H9 (cell line): ENCODE measurements at regions not wholly inside any gene's neighbourhood (a gene's known extent, or its start where the extent isn't known, plus 50 kb on each side); places are given as distances from the start of the nearest gene placed in this dataset.

Experiments used
- DNase-seq: peaks from one replicate; pipeline ENCODE4 v3.0.0-alpha.2; 2017
- H2AFZ ChIP-seq: one replicate; pipeline ENCODE4 v1.6.1; 2013; ENCODE audit warnings: mild to moderate bottlenecking, low read length, control low read depth, moderate library complexity
- H2AK5ac ChIP-seq: 2 replicates; pipeline ENCODE4 v1.6.1; 2013; ENCODE audit warnings: low read length, control low read depth, mixed read lengths; ENCODE audit not compliant: insufficient read length
- H2BK120ac ChIP-seq: one replicate; pipeline ENCODE4 v1.6.1; 2013; ENCODE audit warnings: low read depth, mild to moderate bottlenecking, low read length, control low read depth, inconsistent platforms; ENCODE audit not compliant: poor library complexity, severe bottlenecking
- H2BK12ac ChIP-seq: 2 replicates; pipeline ENCODE4 v1.6.1; 2013; ENCODE audit warnings: low read length, control low read depth, mixed read lengths, low read depth; ENCODE audit not compliant: insufficient read length
- H2BK15ac ChIP-seq: 2 replicates; pipeline ENCODE4 v1.6.1; 2013; ENCODE audit warnings: low read depth, low read length, control low read depth
- H2BK20ac ChIP-seq: one replicate; pipeline ENCODE4 v1.6.1; 2013; ENCODE audit warnings: low read depth, mild to moderate bottlenecking, low read length, control low read depth, inconsistent platforms; ENCODE audit not compliant: poor library complexity, severe bottlenecking
- H2BK5ac ChIP-seq: 2 replicates; pipeline ENCODE4 v1.6.1; 2013; ENCODE audit warnings: low read length, control low read depth, mixed read lengths; ENCODE audit not compliant: insufficient read length
- H3K14ac ChIP-seq: 2 replicates; pipeline ENCODE4 v1.6.1; 2013; ENCODE audit warnings: low read length, control low read depth; ENCODE audit not compliant: insufficient read depth
- H3K18ac ChIP-seq: 2 replicates; pipeline ENCODE4 v1.6.1; 2013; ENCODE audit warnings: low read depth, mild to moderate bottlenecking, mixed read lengths, low read length, control low read depth; ENCODE audit not compliant: insufficient read length
- H3K23ac ChIP-seq: 2 replicates; pipeline ENCODE4 v1.6.1; 2013; ENCODE audit warnings: low read length, control low read depth, mixed read lengths, low read depth; ENCODE audit not compliant: insufficient read length
- H3K23me2 ChIP-seq: 2 replicates; pipeline ENCODE4 v1.6.1; 2013; ENCODE audit warnings: low read depth, mild to moderate bottlenecking, mixed read lengths, low read length, control low read depth; ENCODE audit not compliant: insufficient read length, poor library complexity, severe bottlenecking
- H3K27ac ChIP-seq: 2 replicates; pipeline ENCODE4 v1.5.1; 2013; ENCODE audit warnings: low read length, control low read depth, mixed read lengths, low read depth; ENCODE audit not compliant: insufficient read length
- H3K27me3 ChIP-seq: 2 replicates; pipeline ENCODE4 v1.6.1; 2013; ENCODE audit warnings: low read length, control low read depth, inconsistent platforms; ENCODE audit not compliant: insufficient read depth
- H3K4ac ChIP-seq: 2 replicates; pipeline ENCODE4 v1.6.1; 2013; ENCODE audit warnings: low read depth, mild to moderate bottlenecking, control low read depth, inconsistent platforms, low read length, moderate library complexity
- H3K4me1 ChIP-seq: 2 replicates; pipeline ENCODE4 v1.6.1; 2013; ENCODE audit warnings: low read length, control low read depth, inconsistent platforms; ENCODE audit not compliant: insufficient read depth
- H3K4me2 ChIP-seq: 2 replicates; pipeline ENCODE4 v1.6.1; 2013; ENCODE audit warnings: low read length, control low read depth, mixed read lengths; ENCODE audit not compliant: insufficient read length, insufficient read depth
- H3K56ac ChIP-seq: 2 replicates; pipeline ENCODE4 v1.6.1; 2013; ENCODE audit warnings: low read depth, mild to moderate bottlenecking, mixed read lengths, low read length, control low read depth; ENCODE audit not compliant: insufficient read length
- H3K79me1 ChIP-seq: 2 replicates; pipeline ENCODE4 v1.6.1; 2013; ENCODE audit warnings: low read depth, mild to moderate bottlenecking, moderate library complexity, low read length, control low read depth, inconsistent platforms; ENCODE audit not compliant: insufficient read depth, poor library complexity, severe bottlenecking
- H3K79me2 ChIP-seq: 2 replicates; pipeline ENCODE4 v1.6.1; 2013; ENCODE audit warnings: low read length, control low read depth, inconsistent platforms; ENCODE audit not compliant: insufficient read depth
- H3K9ac ChIP-seq: 2 replicates; pipeline ENCODE4 v1.6.1; 2013; ENCODE audit warnings: low read length, control low read depth, mixed read lengths; ENCODE audit not compliant: insufficient read length; ENCODE audit errors: extremely low read depth
- H3K9me3 ChIP-seq: one replicate; pipeline ENCODE4 v1.6.1; 2013; ENCODE audit warnings: low read depth, low read length, inconsistent platforms; ENCODE audit not compliant: control insufficient read depth
- H3T11ph ChIP-seq: one replicate; pipeline ENCODE4 v1.6.1; 2013; ENCODE audit warnings: mild to moderate bottlenecking, low read length, control low read depth, inconsistent platforms
- H4K20me1 ChIP-seq: one replicate; pipeline ENCODE4 v1.6.1; 2013; ENCODE audit not compliant: control insufficient read depth, insufficient read length, insufficient read depth
- H4K5ac ChIP-seq: 2 replicates; pipeline ENCODE4 v1.6.1; 2013; ENCODE audit warnings: low read depth, mild to moderate bottlenecking, mixed read lengths, low read length, control low read depth; ENCODE audit not compliant: insufficient read length
- H4K8ac ChIP-seq: replicated peaks from 2 replicates; pipeline ENCODE4 v1.6.1; 2013; ENCODE audit warnings: low read length, control low read depth, mixed read lengths, low read depth; ENCODE audit not compliant: insufficient read length
- H4K91ac ChIP-seq: 2 replicates; pipeline ENCODE4 v1.6.1; 2013; ENCODE audit warnings: low read depth, mild to moderate bottlenecking, moderate library complexity, mixed read lengths, low read length, control low read depth; ENCODE audit not compliant: insufficient read length
- H3K27ac Mint-ChIP-seq, 3 experiments: 2 replicates in 2 of 3; 3 replicates in 1 of 3; pipeline ENCODE4 v1.8.0; 2020 to 2021; ENCODE audit warnings: mixed read lengths in 3 of 3, mild to moderate bottlenecking in 1 of 3, moderate library complexity in 1 of 3
- H3K27me3 Mint-ChIP-seq: 2 replicates; pipeline ENCODE4 v1.8.0; 2021; ENCODE audit warnings: low read depth, mild to moderate bottlenecking, moderate library complexity, mixed read lengths
- H3K36me3 Mint-ChIP-seq, 3 experiments: 2 replicates in 2 of 3; 3 replicates in 1 of 3; pipeline ENCODE4 v1.8.0; 2020 to 2021; ENCODE audit warnings: low read depth in 3 of 3, mixed read lengths in 3 of 3; ENCODE audit not compliant: insufficient read depth in 1 of 3
- H3K4me1 Mint-ChIP-seq, 2 experiments: 2 replicates each; pipeline ENCODE4 v1.8.0; 2020; ENCODE audit warnings: mixed read lengths in 2 of 2
- H3K4me3 Mint-ChIP-seq, 2 experiments: 2 replicates in 1 of 2; 3 replicates in 1 of 2; pipeline ENCODE4 v1.8.0; 2020 to 2021; ENCODE audit warnings: mild to moderate bottlenecking in 2 of 2, mixed read lengths in 2 of 2, moderate library complexity in 1 of 2
- H3K9me3 Mint-ChIP-seq, 2 experiments: 2 replicates in 1 of 2; 3 replicates in 1 of 2; pipeline ENCODE4 v1.8.0; 2020; ENCODE audit warnings: mild to moderate bottlenecking in 2 of 2, mixed read lengths in 2 of 2, moderate library complexity in 1 of 2
- WGBS: extraction: QIAGEN DNeasy Blood & Tissue Kit; methylation state at CpG from one replicate; pipeline ENCODE4 v1.1.7; 2013; ENCODE audit warnings: missing lambda C conversion rate, low lambda C conversion rate, mixed read lengths; ENCODE audit not compliant: insufficient read length; ENCODE audit errors: extremely low coverage; 5-methylcytosine and 5-hydroxymethylcytosine counted together
- TF ChIP-seq, protein P1 (sequence below): fragments of 200-600 bp; sonication (generic); conservative IDR thresholded peaks from 3 replicates; pipeline ENCODE4 v1.8.0; 2021; ENCODE audit warnings: antibody characterized with exemption, mild to moderate bottlenecking

DNA sequence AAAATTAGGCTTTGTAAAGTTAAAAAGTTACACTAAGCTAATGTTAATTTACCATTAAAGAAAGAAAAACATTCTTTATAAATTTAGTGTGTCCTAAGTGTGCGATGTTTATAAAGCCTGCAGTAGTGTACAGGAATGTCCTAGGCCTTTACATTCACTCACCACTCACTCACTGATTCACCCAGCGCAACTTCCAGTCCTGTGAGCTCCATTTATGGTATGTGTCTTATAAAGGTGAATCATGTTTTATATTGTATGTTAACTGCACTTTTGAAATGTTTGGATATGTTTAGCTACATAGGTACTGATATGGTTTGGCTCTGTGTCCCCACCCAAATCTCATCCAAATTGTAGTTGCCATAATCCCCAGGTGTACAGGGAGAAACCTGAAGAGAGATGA lies 549.7 kb upstream of the EPHA6 start:
- Histone ChIP-seq H3K4ac (no peak overlapping the region), H2BK20ac (no peak overlapping the region), H3K4me2 (no peak overlapping the region), H4K20me1 (no peaks in the 10 kb centered on the region), H3K27ac (no peak overlapping the region), H2BK15ac (no peak overlapping the region), H2BK5ac (no peak overlapping the region), H3K9ac (no peak overlapping the region), H2AK5ac (no peak overlapping the region), H4K5ac (no peak overlapping the region), H4K8ac (no peak overlapping the region), H3K27me3 (no peaks in the 10 kb centered on the region), H3K56ac (no peak overlapping the region), H3K79me2 (no peaks in the 10 kb centered on the region), H3K4me1 (no peaks in the 10 kb centered on the region), H2AFZ (no peak overlapping the region), H3T11ph (no peak overlapping the region), H4K91ac (no peak overlapping the region), H3K23me2 (no peaks in the 10 kb centered on the region), H2BK120ac (no peak overlapping the region), H2BK12ac (no peak overlapping the region), H3K23ac (no peak overlapping the region), H3K18ac (no peak overlapping the region), H3K14ac (no peak overlapping the region), H3K9me3 (no peaks in the 10 kb centered on the region), H3K79me1 (no peaks in the 10 kb centered on the region)
- no peak overlapping the region for H3K27ac Mint-ChIP-seq
- no peaks in the 10 kb centered on the region; the same call in 1 of the 2 replicates for H3K27me3 Mint-ChIP-seq
- H3K36me3 Mint-ChIP-seq = peaks cover 0 to 9% (median 3%) of the 10 kb centered on the region in 3 experiments; a peak in 3 of 7 replicates
- DNase-seq = no peak
- no peaks in the 10 kb centered on the region for H3K4me1 Mint-ChIP-seq
- no CpG with 5 or more reads among the region's 2 CpGs for WGBS
- H3K9me3 Mint-ChIP-seq = peaks cover 3 to 7% of the 10 kb centered on the region in 2 experiments; a peak in 3 of 5 replicates
- no peak overlapping the region for H3K4me3 Mint-ChIP-seq
- TF ChIP-seq, protein P1, sequence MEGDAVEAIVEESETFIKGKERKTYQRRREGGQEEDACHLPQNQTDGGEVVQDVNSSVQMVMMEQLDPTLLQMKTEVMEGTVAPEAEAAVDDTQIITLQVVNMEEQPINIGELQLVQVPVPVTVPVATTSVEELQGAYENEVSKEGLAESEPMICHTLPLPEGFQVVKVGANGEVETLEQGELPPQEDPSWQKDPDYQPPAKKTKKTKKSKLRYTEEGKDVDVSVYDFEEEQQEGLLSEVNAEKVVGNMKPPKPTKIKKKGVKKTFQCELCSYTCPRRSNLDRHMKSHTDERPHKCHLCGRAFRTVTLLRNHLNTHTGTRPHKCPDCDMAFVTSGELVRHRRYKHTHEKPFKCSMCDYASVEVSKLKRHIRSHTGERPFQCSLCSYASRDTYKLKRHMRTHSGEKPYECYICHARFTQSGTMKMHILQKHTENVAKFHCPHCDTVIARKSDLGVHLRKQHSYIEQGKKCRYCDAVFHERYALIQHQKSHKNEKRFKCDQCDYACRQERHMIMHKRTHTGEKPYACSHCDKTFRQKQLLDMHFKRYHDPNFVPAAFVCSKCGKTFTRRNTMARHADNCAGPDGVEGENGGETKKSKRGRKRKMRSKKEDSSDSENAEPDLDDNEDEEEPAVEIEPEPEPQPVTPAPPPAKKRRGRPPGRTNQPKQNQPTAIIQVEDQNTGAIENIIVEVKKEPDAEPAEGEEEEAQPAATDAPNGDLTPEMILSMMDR = no peak
